Stimulated activated naive B cell treated with anti-CD40 and anti-IgM and Interleukin-4, amounts not matched to agents 10 μg/mL and 1 μg/mL and 100 μg/mL, for 72 hours (primary cell): ENCODE measurements at regions not wholly inside any gene's neighbourhood (a gene's known extent, or its start where the extent isn't known, plus 50 kb on each side); places are given as distances from the start of the nearest gene placed in this dataset.
A peak's percentile ranks its signal among the peaks of the same experiment; 100 is the strongest.

ENCODE experiments used
- ATAC-seq, 2 donors: fragments of 150-1000 bp; cut with Tn5 transposase; replicated peaks; 2 replicates each; pipeline ENCODE4 v1.10.0; 2021; ENCODE audit warnings: moderate library complexity in 1 of 2
- DNase-seq: peaks from one replicate; pipeline ENCODE4 v3.0.0; 2021
- H3K27ac Mint-ChIP-seq: one replicate; pipeline ENCODE4 v1.8.0; 2022; ENCODE audit warnings: mild to moderate bottlenecking, mixed read lengths
- H3K27me3 Mint-ChIP-seq, 2 donors: one replicate each; pipeline ENCODE4 v1.8.0; 2022; ENCODE audit warnings: mixed read lengths in 2 of 2
- H3K36me3 Mint-ChIP-seq, 2 donors: one replicate each; pipeline ENCODE4 v1.8.0; 2022; ENCODE audit warnings: mixed read lengths in 2 of 2, mild to moderate bottlenecking in 1 of 2
- H3K4me1 Mint-ChIP-seq, 2 donors: one replicate each; pipeline ENCODE4 v1.8.0; 2022; ENCODE audit warnings: mixed read lengths in 2 of 2, mild to moderate bottlenecking in 1 of 2
- H3K4me3 Mint-ChIP-seq, 2 donors: one replicate each; pipeline ENCODE4 v1.8.0; 2022; ENCODE audit warnings: mild to moderate bottlenecking in 2 of 2, mixed read lengths in 2 of 2, moderate library complexity in 1 of 2
- H3K9me3 Mint-ChIP-seq, 2 donors: one replicate each; pipeline ENCODE4 v1.8.0; 2022; ENCODE audit warnings: mixed read lengths in 2 of 2, mild to moderate bottlenecking in 1 of 2

GRCh38 chr18:2172881-2173280, 398.4 kb downstream of the METTL4 start:
- H3K27me3 Mint-ChIP-seq, result peaks cover 0 to 7% of the 10 kb centered on the region in 2 donors
- ATAC-seq, result no peak
- no peaks in the 10 kb centered on the region for H3K9me3 Mint-ChIP-seq
- H3K27ac Mint-ChIP-seq, result no peak overlapping the region
- no peaks in the 10 kb centered on the region for H3K4me1 Mint-ChIP-seq
- no peaks in the 10 kb centered on the region for H3K36me3 Mint-ChIP-seq
- no peak for DNase-seq
- H3K4me3 Mint-ChIP-seq, result no peak overlapping the region

- Mint-ChIP-seq H3K27ac (no peak overlapping the region), H3K4me1 (no peaks in the 10 kb centered on the region), H3K27me3 (peaks cover 0 to 7% of the 10 kb centered on the region in 2 donors), H3K9me3 (no peaks in the 10 kb centered on the region), H3K4me3 (no peak overlapping the region), H3K36me3 (no peaks in the 10 kb centered on the region)
- no peak for ATAC-seq
- DNase-seq, result no peak
These were observed 397.8 kb downstream of the METTL4 start for GRCh38 chr18:2173486-2173885.

GRCh38 chr18:2178036-2178435, 393.3 kb downstream of the METTL4 start:
- DNase-seq, result no peak
- H3K27me3 Mint-ChIP-seq, result no peaks in the 10 kb centered on the region
- peaks cover 4% of the 10 kb centered on the region in 2 donors for H3K9me3 Mint-ChIP-seq
- ATAC-seq, result no peak
- no peaks in the 10 kb centered on the region for H3K4me1 Mint-ChIP-seq
- H3K4me3 Mint-ChIP-seq, result no peak overlapping the region
- H3K27ac Mint-ChIP-seq, result no peak overlapping the region
- no peaks in the 10 kb centered on the region for H3K36me3 Mint-ChIP-seq

- H3K9me3 Mint-ChIP-seq, result peaks cover 4% of the 10 kb centered on the region in 2 donors
- no peaks in the 10 kb centered on the region for H3K36me3 Mint-ChIP-seq
- H3K4me3 Mint-ChIP-seq, result no peak overlapping the region
- ATAC-seq, result no peak
- peaks cover 4% of the 10 kb centered on the region in 2 donors for H3K27me3 Mint-ChIP-seq
- no peaks in the 10 kb centered on the region for H3K4me1 Mint-ChIP-seq
- DNase-seq, result no peak
- no peak overlapping the region for H3K27ac Mint-ChIP-seq
These were observed 391.7 kb downstream of the METTL4 start for GRCh38 chr18:2179498-2180183.

- ATAC-seq (peak; percentile 42 to 53), DNase-seq (no peak)
- H3K4me1 Mint-ChIP-seq, result no peaks in the 10 kb centered on the region
- H3K27me3 Mint-ChIP-seq, result peaks cover 4% of the 10 kb centered on the region in 2 donors
- H3K27ac Mint-ChIP-seq, result no peak overlapping the region
- peaks cover 4% of the 10 kb centered on the region in 2 donors for H3K9me3 Mint-ChIP-seq
- no peak overlapping the region for H3K4me3 Mint-ChIP-seq
- no peaks in the 10 kb centered on the region for H3K36me3 Mint-ChIP-seq
These were observed 390.7 kb downstream of the METTL4 start for GRCh38 chr18:2180586-2180985.

GRCh38 chr18:2183432-2183831, 387.9 kb downstream of the METTL4 start:
- Mint-ChIP-seq H3K9me3 (peaks cover 4% of the 10 kb centered on the region in 2 donors), H3K36me3 (no peaks in the 10 kb centered on the region), H3K27me3 (peaks cover 4% of the 10 kb centered on the region in 2 donors), H3K27ac (no peak overlapping the region), H3K4me3 (no peak overlapping the region), H3K4me1 (no peaks in the 10 kb centered on the region)
- DNase-seq (no peak), ATAC-seq (no peak)

- DNase-seq, result no peak
- Mint-ChIP-seq H3K9me3 (no peaks in the 10 kb centered on the region), H3K27me3 (peaks cover 4 to 11% of the 10 kb centered on the region in 2 donors), H3K4me1 (no peaks in the 10 kb centered on the region), H3K36me3 (no peaks in the 10 kb centered on the region), H3K27ac (no peak overlapping the region), H3K4me3 (no peak overlapping the region)
- ATAC-seq, result no peak
These were observed 384.3 kb downstream of the METTL4 start for GRCh38 chr18:2186967-2187366.

GRCh38 chr18:2188258-2188657, 383.0 kb downstream of the METTL4 start:
- DNase-seq, result no peak
- Mint-ChIP-seq H3K27me3 (peaks cover 3 to 18% of the 10 kb centered on the region in 2 donors), H3K9me3 (peaks cover 0 to 3% of the 10 kb centered on the region in 2 donors), H3K36me3 (no peaks in the 10 kb centered on the region), H3K4me1 (no peaks in the 10 kb centered on the region), H3K27ac (no peak overlapping the region), H3K4me3 (no peak overlapping the region)
- ATAC-seq, result no peak

GRCh38 chr18:2191180-2191790, 380.0 kb downstream of the METTL4 start:
- Mint-ChIP-seq H3K4me3 (no peak overlapping the region), H3K27me3 (peaks cover 0 to 14% of the 10 kb centered on the region in 2 donors), H3K27ac (no peak overlapping the region), H3K4me1 (no peaks in the 10 kb centered on the region), H3K9me3 (peaks cover 5 to 7% of the 10 kb centered on the region in 2 donors), H3K36me3 (no peaks in the 10 kb centered on the region)
- ATAC-seq (no peak), DNase-seq (no peak)

GRCh38 chr18:2192562-2192961, 378.7 kb downstream of the METTL4 start:
- H3K4me3 Mint-ChIP-seq, result no peak overlapping the region
- no peak overlapping the region for H3K27ac Mint-ChIP-seq
- H3K4me1 Mint-ChIP-seq, result no peaks in the 10 kb centered on the region
- H3K36me3 Mint-ChIP-seq, result no peaks in the 10 kb centered on the region
- no peak for DNase-seq
- peaks cover 5 to 7% of the 10 kb centered on the region in 2 donors for H3K9me3 Mint-ChIP-seq
- H3K27me3 Mint-ChIP-seq, result peaks cover 0 to 14% of the 10 kb centered on the region in 2 donors
- ATAC-seq, result no peak

- DNase-seq (no peak), ATAC-seq (no peak)
- Mint-ChIP-seq H3K4me1 (no peaks in the 10 kb centered on the region), H3K27ac (no peak overlapping the region), H3K36me3 (no peaks in the 10 kb centered on the region), H3K9me3 (peaks cover 5% of the 10 kb centered on the region in 2 donors), H3K4me3 (no peak overlapping the region), H3K27me3 (peaks cover 0 to 5% of the 10 kb centered on the region in 2 donors)
These were observed 373.4 kb downstream of the METTL4 start for GRCh38 chr18:2197946-2198345.

GRCh38 chr18:2199060-2199459, 372.2 kb downstream of the METTL4 start:
- Mint-ChIP-seq H3K9me3 (peaks cover 1 to 3% of the 10 kb centered on the region in 2 donors), H3K4me3 (no peak overlapping the region), H3K4me1 (no peaks in the 10 kb centered on the region), H3K27me3 (peaks cover 0 to 8% of the 10 kb centered on the region in 2 donors), H3K36me3 (no peaks in the 10 kb centered on the region), H3K27ac (no peak overlapping the region)
- ATAC-seq, result no peak
- no peak for DNase-seq

- Mint-ChIP-seq H3K4me3 (no peak overlapping the region), H3K4me1 (no peaks in the 10 kb centered on the region), H3K27ac (no peak overlapping the region), H3K36me3 (no peaks in the 10 kb centered on the region), H3K27me3 (peaks cover 0 to 9% of the 10 kb centered on the region in 2 donors), H3K9me3 (peaks cover 1 to 6% of the 10 kb centered on the region in 2 donors)
- ATAC-seq (no peak), DNase-seq (no peak)
These were observed 370.2 kb downstream of the METTL4 start for GRCh38 chr18:2201036-2201600.

GRCh38 chr18:2204736-2205135, 366.6 kb downstream of the METTL4 start:
- Mint-ChIP-seq H3K9me3 (peaks cover 1 to 6% of the 10 kb centered on the region in 2 donors), H3K27ac (no peak overlapping the region), H3K4me3 (no peak overlapping the region), H3K36me3 (no peaks in the 10 kb centered on the region), H3K27me3 (peaks cover 0 to 9% of the 10 kb centered on the region in 2 donors), H3K4me1 (no peaks in the 10 kb centered on the region)
- ATAC-seq (no peak), DNase-seq (no peak)

GRCh38 chr18:2207294-2207693, 364.0 kb downstream of the METTL4 start:
- H3K27ac Mint-ChIP-seq, result no peak overlapping the region
- ATAC-seq (no peak), DNase-seq (no peak)
- H3K27me3 Mint-ChIP-seq, result peaks cover 0 to 4% of the 10 kb centered on the region in 2 donors
- H3K4me3 Mint-ChIP-seq, result no peak overlapping the region
- peaks cover 1 to 6% of the 10 kb centered on the region in 2 donors for H3K9me3 Mint-ChIP-seq
- H3K36me3 Mint-ChIP-seq, result no peaks in the 10 kb centered on the region
- no peaks in the 10 kb centered on the region for H3K4me1 Mint-ChIP-seq
